GM12891 (cell line): ENCODE measurements at regions not wholly inside any gene's neighbourhood (a gene's known extent, or its start where the extent isn't known, plus 50 kb on each side); places are given as distances from the start of the nearest gene placed in this dataset.
"Not testable (repeated sequence)": the region's sequence is repeated elsewhere in the genome, so short reads cannot be mapped to it uniquely, and the experiment has no call there.

Source experiments
- PAX5 ChIP-seq: IDR thresholded peaks from 2 replicates; pipeline ENCODE4 v1.6.1; 2011; ENCODE audit warnings: low read length, moderate library complexity, mild to moderate bottlenecking; ENCODE audit not compliant: insufficient read depth, severe bottlenecking
- POLR2A ChIP-seq: IDR thresholded peaks from 2 replicates; pipeline ENCODE4 v1.6.1; 2011; ENCODE audit warnings: low read depth, low read length, control low read depth
- POLR2AphosphoS5 ChIP-seq: IDR thresholded peaks from 2 replicates; pipeline ENCODE4 v1.6.1; 2011; ENCODE audit warnings: low read depth, low read length, control low read depth
- POU2F2 ChIP-seq: IDR thresholded peaks from 2 replicates; pipeline ENCODE4 v1.6.1; 2011; ENCODE audit warnings: low read depth, mild to moderate bottlenecking, control low read depth, low read length, moderate library complexity
- SPI1 ChIP-seq: IDR thresholded peaks from 2 replicates; pipeline ENCODE4 v1.6.1; 2011; ENCODE audit warnings: low read depth, low read length, control low read depth
- TAF1 ChIP-seq: IDR thresholded peaks from 2 replicates; pipeline ENCODE4 v1.6.1; 2011; ENCODE audit warnings: low read depth, low read length, control low read depth

GRCh38 chr7:39796947-39797346 is 153.1 kb upstream of the CDK13 start:
- not testable (repeated sequence) for TF ChIP-seq POLR2A, POLR2AphosphoS5, TAF1, SPI1, PAX5, POU2F2
